Stimulated activated CD8-positive, alpha-beta memory T cell treated with anti-CD3 and anti-CD28 coated beads, Interleukin-7, amount 100 ng/mL, for 24 hours (primary cell): ENCODE measurements at regions not wholly inside any gene's neighbourhood (a gene's known extent, or its start where the extent isn't known, plus 50 kb on each side); places are given as distances from the start of the nearest gene placed in this dataset.
"Not testable (repeated sequence)": the region's sequence is repeated elsewhere in the genome, so short reads cannot be mapped to it uniquely, and the experiment has no call there.

ENCODE experiments used
- DNase-seq: peaks from one replicate; pipeline ENCODE4 v3.0.0-alpha.2; 2020; ENCODE audit warnings: low read depth

DNA sequence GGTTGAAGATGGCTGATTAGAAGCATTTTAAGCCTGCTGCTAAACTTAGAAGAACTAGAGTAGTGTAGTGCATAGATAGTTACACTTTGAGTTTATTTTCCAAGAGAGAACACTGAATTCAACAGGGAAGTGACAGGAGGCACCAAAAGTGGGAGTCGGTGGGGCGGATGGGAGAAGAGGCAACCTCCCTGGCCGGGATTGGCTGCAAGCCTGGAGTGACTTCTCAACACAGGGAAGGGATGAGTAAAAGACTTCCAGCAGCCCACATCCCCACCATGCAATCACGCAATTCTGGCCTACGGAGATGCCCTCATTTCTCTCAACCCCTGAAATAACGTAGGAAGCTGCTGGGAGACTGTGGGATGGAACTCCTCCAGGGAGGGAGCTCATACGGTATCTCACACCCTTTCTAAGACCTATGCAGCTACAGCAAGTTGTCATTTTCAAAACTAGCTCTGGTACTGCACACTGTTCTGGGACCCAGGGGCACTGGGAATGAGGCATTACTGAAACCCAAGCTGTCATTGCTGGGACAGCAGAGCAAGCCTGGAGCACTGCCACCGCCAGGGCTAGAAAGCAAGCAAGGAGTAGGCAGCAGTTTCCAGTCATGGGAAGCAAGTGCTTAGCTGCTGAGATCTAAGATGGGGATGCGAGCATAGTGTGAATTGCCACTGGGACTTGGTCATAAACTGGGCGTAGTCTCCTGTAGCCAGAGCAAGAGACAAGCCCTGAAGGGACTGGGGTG lies 331.6 kb upstream of the PTGER4 start:
- no peak for DNase-seq

DNA sequence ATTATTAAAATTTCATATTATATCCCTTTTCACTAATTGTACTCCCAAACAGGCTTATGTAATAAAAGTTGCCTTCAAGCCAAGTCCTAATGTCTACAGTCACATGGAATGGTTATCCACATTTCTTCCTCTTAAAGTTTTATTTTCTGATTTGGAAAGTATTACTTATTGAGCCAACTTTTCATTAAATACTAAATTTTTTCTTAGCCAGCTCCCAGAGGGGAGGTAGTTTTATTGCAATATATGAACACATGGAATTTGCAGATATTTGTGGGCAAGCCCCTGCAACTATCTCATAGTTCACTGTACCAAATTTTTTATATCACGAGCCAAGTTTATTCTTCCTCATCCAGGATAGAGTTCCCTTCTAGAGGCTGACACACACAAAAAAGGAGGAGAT lies 332.8 kb upstream of the PTGER4 start:
- no peak for DNase-seq

DNA sequence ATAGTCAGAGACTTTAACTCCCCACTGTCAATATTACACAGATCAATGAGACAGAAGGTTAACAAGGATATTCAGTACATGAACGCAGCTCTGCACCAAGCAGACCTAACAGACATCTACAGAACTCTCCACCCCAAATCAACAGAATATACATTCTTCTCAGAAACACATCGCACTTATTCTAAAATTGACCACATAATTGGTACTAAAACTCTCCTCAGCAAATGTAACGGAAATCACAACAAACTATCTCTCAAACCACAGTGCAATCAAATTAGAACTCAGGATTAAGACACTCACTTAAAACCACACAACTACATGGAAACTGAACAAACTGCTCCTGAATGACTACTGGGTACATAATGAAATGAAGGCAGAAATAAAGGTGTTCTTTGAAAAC lies 341.3 kb upstream of the PTGER4 start:
- not testable (repeated sequence) for DNase-seq

DNA sequence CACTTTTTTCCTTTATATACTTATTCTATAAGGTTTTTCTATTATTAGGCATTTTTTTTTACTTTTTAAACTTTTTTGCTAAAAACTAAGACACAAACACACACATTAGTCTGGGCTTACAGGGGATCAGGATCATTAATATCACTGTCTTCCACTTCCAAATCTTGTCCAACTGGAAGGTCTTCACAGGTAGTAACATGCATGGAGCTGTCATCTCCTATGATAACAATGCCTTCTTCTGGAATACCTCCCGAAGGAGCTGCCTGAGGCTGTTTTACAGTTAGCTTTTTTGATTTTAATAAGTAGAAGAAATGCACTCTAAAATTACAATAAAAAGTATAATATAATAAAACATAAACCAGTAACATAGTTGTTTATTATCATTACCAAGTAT lies 345.5 kb upstream of the PTGER4 start:
- no peak for DNase-seq

DNA sequence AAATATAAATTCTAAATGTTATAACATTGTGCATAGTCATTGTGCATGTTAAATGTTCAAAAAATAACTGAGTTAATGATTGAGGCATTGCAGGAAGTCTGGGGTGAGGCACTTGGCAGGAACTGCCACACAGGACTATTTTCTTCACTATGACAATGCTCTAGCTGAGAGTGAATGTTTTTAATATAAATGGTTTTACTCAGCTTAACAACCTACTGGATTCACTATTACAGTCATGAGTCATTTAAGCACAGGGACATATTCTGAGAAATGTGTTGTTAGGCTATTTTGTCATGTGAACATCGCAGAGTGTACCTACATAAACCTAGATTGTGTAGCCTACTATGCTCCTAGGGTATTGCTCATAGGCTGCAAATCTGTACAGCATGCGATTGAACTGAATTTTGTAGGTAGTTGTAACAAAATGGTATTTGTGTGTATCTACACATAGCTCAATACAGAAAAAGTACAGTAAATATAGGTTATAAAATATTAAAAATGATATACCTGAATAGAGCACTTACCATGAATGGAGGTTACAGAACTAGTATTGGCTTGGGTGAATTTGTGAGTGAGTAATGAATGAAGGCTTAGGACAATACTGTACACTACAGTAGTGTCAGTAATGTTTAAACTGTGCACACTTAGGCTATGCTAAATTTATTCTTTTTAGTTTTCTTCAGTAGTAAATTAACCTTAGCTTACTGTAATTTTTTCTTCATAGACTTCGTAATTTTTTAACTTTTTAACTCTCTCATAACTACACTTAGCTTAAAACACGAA lies 346.1 kb upstream of the PTGER4 start:
- no peak for DNase-seq

DNA sequence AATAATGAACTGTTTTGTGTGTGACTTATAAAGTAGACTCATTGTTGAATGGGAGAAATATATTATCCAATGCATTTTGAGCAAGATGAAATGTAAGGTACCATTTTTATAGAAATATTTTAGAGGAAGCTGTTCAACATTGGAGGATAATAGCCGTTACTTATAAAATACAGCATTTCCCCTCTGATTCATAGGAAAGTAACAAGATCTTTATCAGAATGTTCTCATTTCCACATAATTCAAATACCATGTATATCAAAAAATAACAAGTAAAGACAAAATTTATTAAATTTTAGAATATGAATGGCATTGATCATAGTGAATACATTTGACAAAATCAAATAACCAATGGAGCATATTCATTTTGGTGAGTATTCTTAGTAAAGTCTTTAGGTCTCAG lies 346.7 kb upstream of the PTGER4 start:
- DNase-seq: no peak

DNA sequence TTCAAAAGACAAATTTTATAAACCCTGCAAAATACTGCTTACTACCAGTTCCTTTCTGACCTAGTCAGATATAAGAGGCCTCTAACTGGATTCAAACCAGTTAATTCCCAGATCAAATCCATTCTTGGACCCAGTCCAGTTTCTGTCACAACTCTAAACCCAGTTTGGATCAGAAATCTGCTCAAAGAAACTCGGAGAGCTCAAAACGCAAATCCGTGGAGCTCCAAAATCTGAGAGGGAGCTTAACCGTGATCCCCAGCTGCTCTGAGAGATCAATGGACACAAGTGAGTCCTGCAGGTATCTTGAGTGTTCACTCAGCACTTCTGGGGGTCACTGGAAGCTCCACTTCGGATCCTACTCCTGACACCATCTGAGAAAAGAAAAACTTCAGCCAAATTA lies 348.1 kb upstream of the PTGER4 start:
- no peak for DNase-seq

DNA sequence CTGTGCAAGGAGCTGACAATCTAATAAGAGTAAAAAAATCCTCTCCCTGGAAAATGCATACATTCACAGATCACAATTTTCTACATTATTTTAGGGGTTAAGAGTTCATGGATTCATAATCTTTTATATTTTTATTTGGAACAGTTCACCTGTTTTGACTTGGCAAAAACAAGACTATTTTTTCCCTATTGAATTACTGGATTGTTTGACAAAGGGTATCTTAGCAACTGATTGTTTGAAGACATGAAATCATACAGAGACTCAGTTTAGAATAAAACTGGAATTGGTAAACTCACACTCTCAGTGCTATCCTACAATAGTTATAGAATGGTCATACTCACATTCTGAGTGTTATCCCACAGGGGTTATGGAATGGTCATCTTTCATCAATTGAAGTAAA lies 358.2 kb upstream of the PTGER4 start:
- no peak for DNase-seq

DNA sequence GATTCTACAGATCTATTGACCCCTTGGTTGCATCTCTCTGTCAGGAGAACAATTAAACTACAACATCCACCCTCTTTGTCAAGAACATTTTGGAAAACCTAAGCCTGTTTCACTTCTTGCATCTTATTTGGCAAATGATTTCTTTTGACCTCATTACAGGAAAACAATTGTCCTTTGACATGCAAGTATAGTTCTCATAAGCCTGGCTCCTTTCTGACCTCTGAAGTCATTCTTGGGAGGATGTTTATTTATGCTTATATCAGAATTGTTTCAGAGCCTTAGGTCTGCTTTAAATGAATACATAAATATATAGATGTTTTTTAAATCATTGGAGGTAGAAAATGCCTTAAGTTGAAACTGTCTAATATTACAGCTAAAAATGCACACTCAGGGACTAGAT lies 361.3 kb upstream of the PTGER4 start:
- no peak for DNase-seq

DNA sequence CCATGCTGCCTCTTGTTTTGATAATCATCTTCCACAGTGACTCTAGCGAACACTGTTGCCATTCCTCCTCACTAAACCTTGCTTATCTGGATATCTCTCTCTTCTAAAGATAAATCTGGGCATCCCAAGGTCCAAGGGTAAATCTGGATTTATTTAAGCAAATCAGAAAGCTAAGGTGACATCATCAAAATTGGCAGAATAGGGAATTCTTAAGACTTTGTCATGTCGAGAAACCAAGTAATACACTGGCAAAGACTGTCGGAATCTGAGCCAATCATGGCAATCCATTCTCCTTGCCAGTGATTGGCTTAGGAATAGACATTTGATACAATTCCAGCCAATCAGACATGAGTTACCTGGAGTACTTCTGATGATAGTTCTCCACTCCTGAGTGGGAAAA lies 362.7 kb upstream of the PTGER4 start:
- no peak for DNase-seq

DNA sequence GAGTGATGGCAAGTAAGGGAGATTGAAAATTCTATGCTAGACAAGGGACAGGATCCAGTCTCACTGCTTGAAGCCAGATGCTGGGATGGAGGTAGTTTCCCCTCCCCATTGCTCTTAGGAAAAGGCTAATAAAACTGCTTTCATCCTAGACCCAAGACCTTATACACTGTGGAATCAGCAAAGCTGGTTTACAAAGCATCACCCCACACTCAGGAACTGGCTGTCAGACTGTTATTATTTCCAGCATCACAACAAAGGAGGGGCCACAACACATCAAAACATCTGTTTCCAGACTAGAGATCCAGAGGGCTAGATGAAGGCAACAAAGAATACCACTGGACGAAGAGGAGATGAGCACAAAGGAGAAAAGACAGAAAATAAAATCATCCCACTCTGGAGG lies 364.6 kb upstream of the PTGER4 start:
- DNase-seq: no peak

DNA sequence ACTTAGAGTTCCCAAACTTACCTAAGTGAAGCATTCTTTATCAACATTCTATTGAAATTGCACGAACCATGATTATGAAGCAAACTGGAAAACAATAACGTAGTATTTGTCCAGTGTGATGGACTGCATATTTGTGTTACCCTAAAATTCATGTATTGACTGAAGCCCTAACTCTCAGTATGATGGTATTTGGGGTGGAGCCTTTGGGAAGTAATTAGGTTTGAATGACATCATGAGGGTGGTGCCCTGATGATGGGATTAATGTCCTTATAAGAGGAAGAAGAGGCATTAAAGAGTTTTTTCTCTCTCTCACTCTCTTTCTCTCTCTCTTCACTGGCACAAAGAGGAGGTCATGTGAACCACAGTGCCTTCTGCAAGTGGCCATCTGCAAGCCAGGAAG lies 365.4 kb upstream of the PTGER4 start:
- no peak for DNase-seq

DNA sequence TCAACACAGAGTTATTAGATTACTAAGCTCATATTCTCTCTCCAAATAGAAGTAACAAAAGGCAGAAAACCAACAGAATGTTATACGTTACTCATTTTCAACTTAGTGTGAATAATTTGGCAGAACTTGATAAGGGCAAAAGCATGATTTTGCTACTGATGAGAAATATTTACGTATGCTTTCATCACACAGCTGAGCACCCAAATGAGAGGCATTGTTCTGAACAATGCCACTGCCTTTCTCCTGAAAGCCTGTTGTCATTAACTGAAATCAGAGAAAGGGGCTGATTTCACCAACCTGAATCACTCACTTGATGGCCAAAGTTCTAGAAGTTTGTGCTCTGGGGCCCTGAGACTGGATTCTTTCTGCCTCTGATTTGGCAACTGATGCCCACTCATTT lies 367.5 kb upstream of the PTGER4 start:
- DNase-seq: no peak

DNA sequence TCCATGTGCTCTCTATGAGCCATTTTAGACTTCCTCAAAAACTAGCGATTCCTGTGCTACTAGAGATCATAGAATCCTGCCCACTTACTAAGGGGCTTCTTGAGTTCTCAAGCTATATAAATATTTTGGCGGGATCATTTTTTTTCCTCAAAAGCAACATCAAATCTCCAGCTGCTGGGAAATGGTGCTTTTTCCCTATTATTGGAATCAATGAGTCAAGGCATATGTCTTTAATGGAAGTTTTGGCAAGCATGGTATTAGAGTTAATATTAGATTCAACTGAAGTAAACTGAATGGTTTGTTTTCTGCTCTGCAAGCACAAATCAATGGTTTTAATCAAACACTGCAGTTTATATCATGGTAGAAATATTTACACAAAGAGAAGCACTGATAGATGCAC lies 369.9 kb upstream of the PTGER4 start:
- no peak for DNase-seq

DNA sequence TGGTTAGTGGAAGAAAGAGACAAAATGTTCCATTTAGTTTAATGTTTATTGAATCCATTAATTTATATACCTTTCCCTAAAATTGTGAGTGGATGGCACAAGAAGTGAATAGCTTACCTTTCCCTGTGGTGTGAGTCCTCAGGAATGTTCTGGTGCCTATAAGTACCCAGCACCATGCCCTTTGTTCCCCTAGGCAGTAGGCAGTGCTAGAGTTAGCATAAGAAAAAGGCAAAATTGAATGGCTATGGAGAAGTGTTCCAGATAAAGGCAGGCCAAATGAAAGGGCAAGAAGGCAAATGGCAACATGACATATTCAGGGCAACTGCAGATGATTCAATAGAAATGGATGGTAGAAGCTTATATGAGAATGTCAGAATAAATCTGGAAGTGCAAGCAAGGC lies 370.8 kb upstream of the PTGER4 start:
- no peak for DNase-seq

DNA sequence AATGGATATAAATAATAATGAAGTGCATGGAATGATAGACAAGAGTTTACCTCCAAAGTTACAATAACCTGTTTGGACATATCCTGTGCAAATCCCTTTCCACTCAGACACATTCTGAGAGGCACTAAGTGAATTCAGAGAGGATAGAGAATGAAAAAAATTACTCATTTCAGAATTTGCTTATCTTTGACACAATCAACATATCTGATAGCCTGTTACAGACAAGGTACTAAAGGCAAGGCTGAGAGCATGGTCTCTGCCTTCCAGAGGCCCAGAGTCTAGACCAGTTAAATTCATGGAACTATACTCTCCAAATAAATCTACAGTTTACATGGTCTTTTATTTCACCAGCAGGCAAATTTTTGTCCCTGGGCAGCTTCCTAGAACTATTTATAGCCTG lies 371.8 kb upstream of the PTGER4 start:
- DNase-seq: no peak

DNA sequence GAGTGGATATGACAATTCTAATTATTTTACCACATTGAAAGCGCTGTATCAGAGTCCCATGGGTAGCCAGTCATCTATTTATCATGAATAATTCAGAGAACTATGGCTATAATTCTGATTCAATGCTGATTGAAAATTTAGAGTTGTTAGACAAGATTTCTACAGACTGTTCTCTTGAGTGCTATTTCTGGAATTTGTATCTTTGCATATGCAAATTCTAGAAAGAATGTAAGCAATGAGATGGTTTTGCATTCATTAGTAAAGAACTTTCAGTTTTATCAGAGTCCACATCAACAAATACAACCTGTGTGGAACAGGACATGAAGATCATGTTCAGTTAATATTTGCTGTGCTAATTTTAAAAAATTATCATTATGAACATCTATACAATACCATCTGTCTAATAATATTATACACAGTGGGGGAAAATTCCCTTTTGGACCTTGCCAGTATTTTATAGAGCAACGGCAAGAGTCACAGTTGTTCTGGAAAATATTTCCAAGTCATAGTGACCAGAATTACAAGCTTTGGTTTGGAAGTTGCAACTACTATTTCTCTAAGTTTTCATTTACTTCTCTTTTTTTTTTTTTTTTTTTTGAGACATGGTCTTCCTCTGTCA lies 372.7 kb upstream of the PTGER4 start:
- DNase-seq: no peak

DNA sequence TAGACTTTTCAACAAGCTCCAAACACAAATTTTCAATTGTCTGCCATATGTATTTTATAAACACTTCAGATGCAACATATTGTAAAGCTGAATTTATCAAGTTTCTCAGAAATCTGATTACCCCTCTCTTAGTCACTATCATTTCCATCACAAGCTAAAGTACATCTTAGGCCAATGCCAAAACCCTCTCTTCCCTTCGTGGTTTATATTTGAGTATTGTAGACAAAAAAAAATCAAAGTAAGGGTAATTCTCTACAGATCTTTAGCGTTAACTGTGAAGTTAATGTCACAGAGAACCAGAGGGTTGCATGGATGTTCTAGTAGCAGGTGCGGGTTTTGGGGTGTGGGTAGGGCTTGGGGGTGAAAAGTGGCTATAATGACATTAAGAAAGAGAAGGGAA lies 387.7 kb upstream of the PTGER4 start:
- no peak for DNase-seq

DNA sequence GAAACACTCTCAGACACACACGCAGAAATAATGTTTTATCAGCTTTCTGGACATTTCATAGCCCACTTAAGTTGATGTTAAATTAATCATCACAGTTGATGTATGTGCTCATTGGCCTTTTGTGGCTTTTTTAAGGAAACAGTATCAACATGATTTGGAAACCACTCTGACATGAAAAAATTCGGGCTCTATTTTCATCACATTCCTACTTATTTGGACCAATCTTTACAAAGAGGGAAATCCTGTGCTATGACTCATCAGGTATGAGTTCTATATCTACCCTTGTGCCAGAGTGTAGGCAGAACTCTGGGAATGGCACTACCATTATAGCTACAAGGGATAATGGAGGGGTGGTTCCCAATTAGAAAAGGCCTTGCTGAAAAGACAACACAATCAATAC lies 388.4 kb upstream of the PTGER4 start:
- DNase-seq: no peak

DNA sequence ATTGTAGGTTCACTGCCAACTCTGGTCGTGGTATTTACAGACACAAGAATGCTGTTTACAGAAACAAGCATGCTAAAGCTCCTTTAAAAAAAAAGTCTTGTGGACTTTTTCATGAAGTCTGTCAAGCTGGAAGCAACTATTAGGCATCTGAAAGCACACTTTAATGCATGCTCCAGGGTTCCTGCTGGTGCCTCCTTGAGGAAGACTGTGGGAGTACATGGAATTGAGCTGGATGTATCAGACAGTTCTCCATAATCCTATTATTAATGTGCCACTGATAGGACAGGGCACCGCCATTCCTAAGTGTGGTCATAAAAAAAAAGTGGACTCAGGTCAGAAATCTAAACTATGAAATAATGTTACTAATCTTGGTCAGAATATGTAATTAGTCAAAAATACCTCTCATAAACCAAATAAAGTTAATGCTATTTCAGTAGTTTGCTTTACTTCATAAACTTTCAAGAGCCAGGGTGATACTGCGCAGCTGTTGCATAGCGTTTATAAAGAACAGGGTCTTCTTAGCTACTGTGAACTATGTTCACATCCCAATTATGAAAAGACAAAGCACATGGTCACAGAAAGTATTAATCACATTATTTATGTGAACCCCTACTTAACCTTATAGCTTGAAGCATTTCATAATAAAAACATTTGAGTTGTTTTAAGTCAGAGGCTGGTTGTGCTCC lies 390.8 kb upstream of the PTGER4 start:
- DNase-seq: no peak

DNA sequence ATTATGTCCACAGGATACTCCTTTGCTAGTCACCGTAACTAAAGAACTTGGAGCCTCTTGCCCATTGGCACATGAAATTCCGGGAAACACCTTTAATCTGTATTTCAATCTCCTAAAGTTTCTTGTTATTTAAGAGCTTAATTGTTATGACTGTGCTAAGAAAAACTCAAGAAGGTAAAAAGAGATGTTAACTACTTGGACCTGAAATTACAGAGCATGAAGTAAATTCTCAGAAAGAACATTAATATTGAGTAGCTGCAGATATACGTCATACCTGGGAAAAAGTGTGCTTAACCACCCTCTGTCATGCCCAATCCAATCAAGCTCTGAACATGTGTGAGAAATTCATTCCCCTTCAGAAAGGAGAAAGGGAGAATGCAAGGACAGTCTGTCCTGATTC lies 394.9 kb upstream of the PTGER4 start:
- no peak for DNase-seq

DNA sequence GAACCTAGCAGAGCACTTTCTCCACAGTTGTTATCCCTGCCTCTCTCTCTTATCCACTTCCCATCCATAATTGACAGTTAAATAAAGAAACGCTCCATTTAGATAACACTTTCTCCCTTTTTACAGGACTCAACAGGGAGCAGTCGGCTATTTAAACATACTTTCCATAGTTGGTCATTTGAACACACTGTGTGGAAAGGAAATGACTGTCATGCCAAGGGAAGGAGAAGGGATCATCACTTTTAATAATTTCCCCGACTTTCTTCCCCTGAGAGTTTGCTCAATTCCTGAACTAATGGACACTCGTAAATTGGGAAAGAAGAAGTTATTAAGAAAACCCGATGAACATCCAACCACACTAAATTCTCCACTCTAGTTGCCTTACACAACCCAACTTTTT lies 400.8 kb upstream of the PTGER4 start:
- DNase-seq: no peak
